Common myeloid progenitor, CD34-positive (primary cell): ENCODE measurements at regions not wholly inside any gene's neighbourhood (a gene's known extent, or its start where the extent isn't known, plus 50 kb on each side); places are given as distances from the start of the nearest gene placed in this dataset.

Experiments
- CTCF ChIA-PET: fragments of 350-600 bp; sonication (Branson Sonifier 250); formaldehyde crosslinking; loops from one replicate; lab custom pipeline; 2021; ENCODE audit warnings: antibody characterized with exemption; lab: Charles Lee
- POLR2A ChIA-PET: fragments of 350-600 bp; sonication (Branson Sonifier 250); formaldehyde crosslinking; loops from one replicate; lab custom pipeline; 2021; ENCODE audit warnings: antibody characterized with exemption; lab: Charles Lee
- DNase-seq, 3 donors: peaks; one replicate each; pipeline versions ENCODE4 v3.0.0 to v3.0.0-alpha.2; 2013
- H3K27ac ChIP-seq, 2 experiments: 1 replicate in 1 of 2; 2 replicates in 1 of 2; pipeline ENCODE4 v1.7.0; 2013; ENCODE audit warnings: inconsistent platforms in 2 of 2, low read length in 2 of 2, mild to moderate bottlenecking in 2 of 2, low read depth in 1 of 2, moderate library complexity in 1 of 2; ENCODE audit not compliant: severe bottlenecking in 2 of 2, insufficient read depth in 1 of 2, poor library complexity in 1 of 2
- H3K27me3 ChIP-seq, 5 experiments: replicated peaks in 2 of 5; 1 replicate in 3 of 5; 2 replicates in 2 of 5; pipeline versions ENCODE4 v1.6.1 to v1.7.0; 2013; ENCODE audit warnings: low read length in 4 of 5, mild to moderate bottlenecking in 2 of 5, moderate library complexity in 2 of 5, inconsistent platforms in 1 of 5; ENCODE audit not compliant: insufficient read depth in 5 of 5, control insufficient read depth in 4 of 5
- H3K36me3 ChIP-seq, 4 experiments: 1 replicate in 2 of 4; 2 replicates in 2 of 4; pipeline versions ENCODE4 v1.6.1 to v1.7.0; 2013; ENCODE audit warnings: low read length in 3 of 4, control low read depth in 1 of 4, mild to moderate bottlenecking in 1 of 4; ENCODE audit not compliant: control insufficient read depth in 4 of 4, insufficient read depth in 4 of 4
- H3K4me1 ChIP-seq, 4 experiments: 1 replicate in 3 of 4; 2 replicates in 1 of 4; pipeline versions ENCODE4 v1.6.1 to v1.7.1; 2013; ENCODE audit warnings: low read length in 3 of 4, mild to moderate bottlenecking in 3 of 4, control low read depth in 1 of 4, inconsistent platforms in 1 of 4, moderate library complexity in 1 of 4; ENCODE audit not compliant: control insufficient read depth in 4 of 4, insufficient read depth in 4 of 4; ENCODE audit errors: control extremely low read depth in 1 of 4
- H3K4me3 ChIP-seq, 7 experiments: 1 replicate in 4 of 7; 2 replicates in 3 of 7; pipeline versions ENCODE4 v1.5.1 to v1.7.0; 2013; ENCODE audit warnings: mild to moderate bottlenecking in 7 of 7, low read length in 6 of 7, moderate library complexity in 6 of 7, inconsistent platforms in 2 of 7, low read depth in 2 of 7, control low read depth in 1 of 7; ENCODE audit not compliant: insufficient read depth in 4 of 7, control insufficient read depth in 1 of 7; ENCODE audit errors: extremely low read depth in 1 of 7
- H3K9me3 ChIP-seq, 5 experiments: 1 replicate in 4 of 5; 2 replicates in 1 of 5; pipeline versions ENCODE4 v1.6.1 to v1.7.1; 2013; ENCODE audit warnings: low read length in 4 of 5, mild to moderate bottlenecking in 2 of 5, inconsistent platforms in 1 of 5, low read depth in 1 of 5, moderate library complexity in 1 of 5; ENCODE audit not compliant: control insufficient read depth in 4 of 5, insufficient read depth in 2 of 5; ENCODE audit errors: control extremely low read depth in 1 of 5
- whole genome bisulfite sequencing: methylation state at CpG from one replicate; pipeline ENCODE4 v1.1.5; 2013; ENCODE audit not compliant: insufficient coverage; 5-methylcytosine and 5-hydroxymethylcytosine counted together

- Histone ChIP-seq H3K36me3 (no peaks in the 10 kb centered on the region), H3K4me3 (no peak overlapping the region), H3K9me3 (peaks cover 0 to 2% (median 0%) of the 10 kb centered on the region in 5 experiments), H3K27ac (no peak overlapping the region), H3K4me1 (no peaks in the 10 kb centered on the region), H3K27me3 (no peaks in the 10 kb centered on the region)
- ChIA-PET CTCF (no interaction called here), POLR2A (no interaction called here)
- DNase-seq: no peak
Measured at GRCh38 chr4:170278460-170278859, 188.7 kb upstream of the AADAT start.

DNA sequence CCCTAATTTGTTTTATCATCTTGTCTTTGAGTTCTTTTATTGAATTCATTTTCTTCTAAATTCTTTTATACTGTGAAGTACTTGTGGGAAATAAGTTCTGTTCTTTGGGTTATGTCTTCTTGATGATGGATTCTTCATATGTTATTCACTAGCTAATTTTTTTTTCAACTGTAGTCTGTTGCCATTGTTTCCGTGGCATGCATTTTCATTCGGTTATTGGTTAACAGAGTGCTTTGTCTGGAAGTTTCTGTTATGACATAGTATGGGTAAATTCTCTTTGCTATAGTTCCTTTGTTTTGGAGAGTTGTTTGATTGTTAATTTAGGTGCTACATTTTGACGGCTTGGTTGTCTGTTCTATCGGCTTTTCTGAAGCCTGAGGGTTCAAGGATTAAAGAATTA lies 184.9 kb upstream of the AADAT start:
- no peaks in the 10 kb centered on the region for H3K4me1 ChIP-seq
- H3K4me3 ChIP-seq: no peak overlapping the region
- H3K27ac ChIP-seq: no peak overlapping the region
- WGBS: no CpG with 5 or more reads among the region's 4 CpGs
- DNase-seq: no peak
- ChIA-PET CTCF (no interaction called here), POLR2A (no interaction called here)
- no peaks in the 10 kb centered on the region for H3K9me3 ChIP-seq
- no peaks in the 10 kb centered on the region for H3K27me3 ChIP-seq
- H3K36me3 ChIP-seq: no peaks in the 10 kb centered on the region

DNA sequence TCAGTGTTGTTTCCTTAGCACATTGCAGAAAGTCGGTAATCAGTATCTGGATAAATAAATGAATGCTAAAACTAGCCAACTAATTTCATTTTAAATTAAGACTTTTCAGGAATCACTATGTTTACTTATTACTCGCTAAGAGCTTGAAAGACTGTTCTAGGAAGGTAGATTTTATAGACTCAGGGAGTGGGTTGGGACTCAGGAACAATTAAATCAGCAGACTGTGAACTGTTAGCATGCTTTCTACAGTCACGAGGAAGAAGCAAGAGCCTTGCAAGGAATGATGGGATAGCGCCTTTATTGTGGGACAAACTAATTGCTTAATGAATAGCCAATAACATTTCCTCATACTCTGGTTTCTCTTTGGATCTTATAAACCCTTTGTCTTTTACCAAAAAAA lies 183.2 kb upstream of the AADAT start:
- CTCF ChIA-PET: interaction anchor here (4.6 kb wide), 1 partner anchor 14 kb away, joined by 26 read pairs; no protein-coding TSS in a partner anchor

GRCh38 chr4:170271723-170272122 lies 182.0 kb upstream of the AADAT start:
- WGBS: no CpG with 5 or more reads among the region's 2 CpGs
- H3K27me3 ChIP-seq: no peaks in the 10 kb centered on the region
- no peaks in the 10 kb centered on the region for H3K4me1 ChIP-seq
- no peaks in the 10 kb centered on the region for H3K36me3 ChIP-seq
- no peak overlapping the region for H3K27ac ChIP-seq
- CTCF ChIA-PET: interaction anchor here (4.6 kb wide), 1 partner anchor 12 kb away, joined by 26 read pairs; no protein-coding TSS in a partner anchor
- no peak overlapping the region for H3K4me3 ChIP-seq
- H3K9me3 ChIP-seq: no peaks in the 10 kb centered on the region
- DNase-seq: no peak
- POLR2A ChIA-PET: no interaction called here

More for the DNA sequence above, 183.2 kb upstream of the AADAT start:
- Histone ChIP-seq H3K27ac (no peak overlapping the region), H3K36me3 (no peaks in the 10 kb centered on the region), H3K27me3 (no peaks in the 10 kb centered on the region), H3K4me3 (no peak overlapping the region), H3K4me1 (no peaks in the 10 kb centered on the region), H3K9me3 (no peaks in the 10 kb centered on the region)
- WGBS: 100% methylated on average over 2 of the region's 4 CpGs
- POLR2A ChIA-PET: no interaction called here
- no peak for DNase-seq

DNA sequence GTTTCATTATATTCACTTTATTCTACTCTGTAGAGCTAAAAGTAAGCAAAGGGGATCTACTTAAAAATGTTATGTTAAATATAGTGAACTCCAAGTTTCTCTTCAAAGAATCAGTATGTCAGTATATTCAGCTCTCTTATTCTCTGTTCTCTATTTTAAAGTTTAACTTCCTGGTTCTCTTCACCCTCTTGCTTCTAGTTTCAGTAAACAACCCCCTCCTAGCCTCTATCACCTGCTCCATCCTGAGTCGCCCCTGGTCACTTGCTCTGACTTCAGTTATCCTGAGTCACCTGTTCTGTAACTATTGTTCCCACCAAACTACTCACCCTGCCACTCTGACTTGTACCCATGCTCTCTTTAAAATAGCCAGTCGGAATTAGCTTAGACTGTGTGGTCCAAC lies 180.9 kb upstream of the AADAT start:
- 95% methylated on average over 2 of the region's 2 CpGs for WGBS
- H3K27me3 ChIP-seq: no peaks in the 10 kb centered on the region
- no peaks in the 10 kb centered on the region for H3K9me3 ChIP-seq
- no peaks in the 10 kb centered on the region for H3K4me1 ChIP-seq
- no peak overlapping the region for H3K27ac ChIP-seq
- H3K4me3 ChIP-seq: no peak overlapping the region
- CTCF ChIA-PET: interaction anchor here (4.6 kb wide), 1 partner anchor 11 kb away, joined by 26 read pairs; no protein-coding TSS in a partner anchor
- DNase-seq: no peak
- no peaks in the 10 kb centered on the region for H3K36me3 ChIP-seq
- POLR2A ChIA-PET: no interaction called here

DNA sequence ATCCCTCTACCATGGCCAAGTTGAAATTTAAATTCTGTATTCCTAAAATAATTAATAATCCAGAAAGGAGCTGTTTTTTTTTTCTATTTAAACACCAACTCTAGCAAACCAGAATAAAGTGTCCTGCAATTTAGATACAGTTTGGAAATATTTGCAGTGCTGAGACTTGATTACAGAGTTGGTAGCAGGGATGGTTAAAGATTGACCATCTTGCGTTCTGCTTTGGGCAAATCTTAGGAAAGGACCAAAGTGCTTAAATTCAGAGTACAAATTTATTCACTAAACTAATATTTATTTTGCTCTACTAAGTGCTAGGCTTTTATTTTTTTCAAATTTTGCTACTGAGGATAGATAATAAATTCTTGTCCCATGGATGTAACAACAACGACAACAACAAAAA lies 180.2 kb upstream of the AADAT start:
- no CpG with 5 or more reads among the region's 2 CpGs for WGBS
- ChIA-PET POLR2A (no interaction called here), CTCF (interaction anchor here (0.7 to 4.6 kb wide), 2 partner anchors 11 to 41 kb away, joined by 3 to 26 read pairs; no protein-coding TSS in a partner anchor)

GRCh38 chr4:170259631-170260153 lies 169.9 kb upstream of the AADAT start:
- CTCF ChIA-PET: interaction anchor here (0.6 to 4.0 kb wide), 17 partner anchors 10 to 1943 kb away, joined by 3 to 26 read pairs (median 5); no protein-coding TSS in a partner anchor
- POLR2A ChIA-PET: no interaction called here
- peak; percentile 83 to 90 (median 87) for DNase-seq
- no peaks in the 10 kb centered on the region for H3K9me3 ChIP-seq
- no peak overlapping the region for H3K27ac ChIP-seq
- H3K36me3 ChIP-seq: no peaks in the 10 kb centered on the region
- no peak overlapping the region for H3K4me3 ChIP-seq
- H3K27me3 ChIP-seq: peaks cover 0 to 2% (median 0%) of the 10 kb centered on the region in 5 experiments
- WGBS: 5% methylated on average over 5 of the region's 6 CpGs
- H3K4me1 ChIP-seq: no peaks in the 10 kb centered on the region

More for the DNA sequence above, 180.2 kb upstream of the AADAT start:
- no peaks in the 10 kb centered on the region for H3K36me3 ChIP-seq
- no peaks in the 10 kb centered on the region for H3K9me3 ChIP-seq
- H3K27ac ChIP-seq: no peak overlapping the region
- H3K4me1 ChIP-seq: no peaks in the 10 kb centered on the region
- no peak for DNase-seq
- H3K4me3 ChIP-seq: no peak overlapping the region
- no peaks in the 10 kb centered on the region for H3K27me3 ChIP-seq
